HEK293 (cell line): ENCODE measurements at regions not wholly inside any gene's neighbourhood (a gene's known extent, or its start where the extent isn't known, plus 50 kb on each side); places are given as distances from the start of the nearest gene placed in this dataset.

Source experiments
- CTCF ChIA-PET: fragments of 350-600 bp; formaldehyde crosslinking; extraction: SDS; loops from one replicate; lab custom pipeline; 2021; ENCODE audit warnings: antibody characterized with exemption; lab: Yijun Ruan, JAX
- POLR2A ChIA-PET: fragments of 300-600 bp; formaldehyde crosslinking; extraction: SDS; loops from one replicate; lab custom pipeline; 2020; ENCODE audit warnings: antibody characterized with exemption, inconsistent platforms; lab: Yijun Ruan, JAX
- H3K27ac ChIP-seq: fragments of 200-500 bp; sonication (Bioruptor generic); 2 replicates; pipeline ENCODE4 v1.5.1; 2014; ENCODE audit warnings: low read depth, low read length, control low read depth, inconsistent platforms; ENCODE audit errors: extremely low read depth
- H3K36me3 ChIP-seq, 2 experiments: fragments of 200-500 bp in 1 of 2; sonication (Bioruptor generic) in 1 of 2; 1 replicate in 1 of 2; 2 replicates in 1 of 2; pipeline ENCODE4 v1.5.1; 2014 to 2017; ENCODE audit warnings: inconsistent platforms in 2 of 2, low read length in 2 of 2; ENCODE audit not compliant: control insufficient read depth in 2 of 2, insufficient read depth in 1 of 2
- H3K4me1 ChIP-seq: fragments of 200-500 bp; sonication (Bioruptor generic); 2 replicates; pipeline ENCODE4 v1.5.1; 2014; ENCODE audit warnings: mild to moderate bottlenecking, low read length, inconsistent platforms; ENCODE audit not compliant: control insufficient read depth, insufficient read depth
- H3K4me3 ChIP-seq: 2 replicates; pipeline ENCODE4 v1.5.1; 2011; ENCODE audit warnings: low read depth, mild to moderate bottlenecking, control low read depth, low read length, moderate library complexity
- H3K9me3 ChIP-seq: fragments of 200-500 bp; sonication (Bioruptor generic); 2 replicates; pipeline ENCODE4 v1.5.1; 2014; ENCODE audit warnings: low read depth, low read length, inconsistent platforms; ENCODE audit not compliant: control insufficient read depth, insufficient read depth
- AEBP2 ChIP-seq: fragments of 450-650 bp; formaldehyde crosslinking; IDR thresholded peaks from 2 replicates; pipeline ENCODE4 v1.5.1; 2016; ENCODE audit warnings: missing biosample characterization, missing genetic modification characterization, borderline replicate concordance
- GLIS2 ChIP-seq: fragments of 450-650 bp; formaldehyde crosslinking; IDR thresholded peaks from 2 replicates; pipeline ENCODE4 v1.5.1; 2016; ENCODE audit warnings: missing biosample characterization, missing genetic modification characterization
- HIC1 ChIP-seq: fragments of 450-650 bp; formaldehyde crosslinking; IDR thresholded peaks from 2 replicates; pipeline ENCODE4 v1.5.1; 2016; ENCODE audit warnings: missing biosample characterization, missing genetic modification characterization
- HOXC10 ChIP-seq: sonication (generic); formaldehyde crosslinking; IDR thresholded peaks from 2 replicates; pipeline ENCODE4 v1.8.1; 2023; ENCODE audit warnings: mild to moderate bottlenecking, missing genetic modification reagents
- KLF16 ChIP-seq: fragments of 450-650 bp; formaldehyde crosslinking; IDR thresholded peaks from 2 replicates; pipeline ENCODE4 v1.5.1; 2017; ENCODE audit warnings: missing biosample characterization, missing genetic modification characterization
- PRDM4 ChIP-seq: fragments of 450-650 bp; formaldehyde crosslinking; IDR thresholded peaks from 2 replicates; pipeline ENCODE4 v1.5.1; 2017; ENCODE audit warnings: missing biosample characterization, missing genetic modification characterization
- RBAK ChIP-seq: fragments of 450-650 bp; formaldehyde crosslinking; IDR thresholded peaks from 2 replicates; pipeline ENCODE4 v1.5.1; 2016; ENCODE audit warnings: missing biosample characterization, missing genetic modification characterization
- SP3 ChIP-seq: fragments of 450-650 bp; formaldehyde crosslinking; IDR thresholded peaks from 2 replicates; pipeline ENCODE4 v1.5.1; 2016; ENCODE audit warnings: missing biosample characterization, missing genetic modification characterization
- WT1 ChIP-seq: fragments of 450-650 bp; formaldehyde crosslinking; IDR thresholded peaks from 2 replicates; pipeline ENCODE4 v1.5.1; 2016; ENCODE audit warnings: missing biosample characterization, missing genetic modification characterization
- ZNF112 ChIP-seq: fragments of 450-650 bp; formaldehyde crosslinking; IDR thresholded peaks from 2 replicates; pipeline ENCODE4 v1.5.0; 2017; ENCODE audit warnings: missing biosample characterization, missing genetic modification characterization
- ZNF121 ChIP-seq: fragments of 450-650 bp; formaldehyde crosslinking; IDR thresholded peaks from 2 replicates; pipeline ENCODE4 v1.5.1; 2016; ENCODE audit warnings: missing biosample characterization, missing genetic modification characterization
- ZNF133 ChIP-seq: fragments of 450-650 bp; formaldehyde crosslinking; IDR thresholded peaks from 2 replicates; pipeline ENCODE4 v1.5.1; 2016; ENCODE audit warnings: missing biosample characterization, missing genetic modification characterization
- ZNF324 ChIP-seq: fragments of 450-650 bp; formaldehyde crosslinking; IDR thresholded peaks from 2 replicates; pipeline ENCODE4 v1.5.1; 2016; ENCODE audit warnings: missing biosample characterization, missing genetic modification characterization
- ZNF354C ChIP-seq: fragments of 450-650 bp; formaldehyde crosslinking; IDR thresholded peaks from 2 replicates; pipeline ENCODE4 v1.5.1; 2016; ENCODE audit warnings: missing biosample characterization, missing genetic modification characterization, low read depth, borderline replicate concordance
- ZNF391 ChIP-seq: fragments of 450-650 bp; formaldehyde crosslinking; IDR thresholded peaks from 2 replicates; pipeline ENCODE4 v1.5.1; 2016; ENCODE audit warnings: low read depth, missing biosample characterization, missing genetic modification characterization, borderline replicate concordance
- ZNF426 ChIP-seq: fragments of 450-650 bp; formaldehyde crosslinking; IDR thresholded peaks from 2 replicates; pipeline ENCODE4 v1.5.1; 2017; ENCODE audit warnings: missing biosample characterization, missing genetic modification characterization, mild to moderate bottlenecking, inconsistent platforms, moderate library complexity
- ZNF561 ChIP-seq: fragments of 450-650 bp; IDR thresholded peaks from 2 replicates; pipeline ENCODE4 v1.5.1; 2018; ENCODE audit warnings: missing biosample characterization, missing genetic modification characterization, borderline replicate concordance
- ZNF571 ChIP-seq: fragments of 450-650 bp; formaldehyde crosslinking; IDR thresholded peaks from 2 replicates; pipeline ENCODE4 v1.5.0; 2017; ENCODE audit warnings: missing biosample characterization, missing genetic modification characterization
- ZNF654 ChIP-seq: fragments of 450-650 bp; formaldehyde crosslinking; IDR thresholded peaks from 2 replicates; pipeline ENCODE4 v1.5.1; 2016; ENCODE audit warnings: low read depth, missing biosample characterization, missing genetic modification characterization
- ZNF707 ChIP-seq: fragments of 450-650 bp; formaldehyde crosslinking; IDR thresholded peaks from 2 replicates; pipeline ENCODE4 v1.5.1; 2016; ENCODE audit warnings: missing biosample characterization, missing genetic modification characterization
- ZNF830 ChIP-seq: fragments of 450-650 bp; IDR thresholded peaks from 2 replicates; pipeline ENCODE4 v1.5.0; 2018; ENCODE audit warnings: missing biosample characterization, missing genetic modification characterization, low read depth, mild to moderate bottlenecking, moderate library complexity
- ZNF837 ChIP-seq: fragments of 450-650 bp; formaldehyde crosslinking; IDR thresholded peaks from 2 replicates; pipeline ENCODE4 v1.5.1; 2016; ENCODE audit warnings: missing biosample characterization, missing genetic modification characterization
- ZSCAN23 ChIP-seq: fragments of 450-650 bp; formaldehyde crosslinking; IDR thresholded peaks from 2 replicates; pipeline ENCODE4 v1.5.1; 2016; ENCODE audit warnings: missing biosample characterization, missing genetic modification characterization
- ZSCAN4 ChIP-seq: fragments of 450-650 bp; formaldehyde crosslinking; IDR thresholded peaks from 2 replicates; pipeline ENCODE4 v1.5.1; 2017; ENCODE audit warnings: missing biosample characterization, missing genetic modification characterization
- ZSCAN5A ChIP-seq: fragments of 450-650 bp; formaldehyde crosslinking; IDR thresholded peaks from 2 replicates; pipeline ENCODE4 v1.5.1; 2016; ENCODE audit warnings: missing biosample characterization, missing genetic modification characterization

GRCh38 chr2:58557176-58557575 is 316.1 kb upstream of the FANCL start:
- no peak overlapping the region for H3K27ac ChIP-seq

GRCh38 chr2:58553937-58554336 is 312.8 kb upstream of the FANCL start:
- no peak overlapping the region for H3K27ac ChIP-seq
- H3K4me1 ChIP-seq = no peaks in the 10 kb centered on the region
- TF ChIP-seq ZSCAN23 (tag by site-specific recombination) (no peak), ZNF707 (tag by site-specific recombination) (no peak), ZNF830 (tag by site-specific recombination) (no peak), ZNF654 (peak; percentile 22; the same call in 1 of the 2 replicates)
- POLR2A ChIA-PET = no interaction called here
- no peaks in the 10 kb centered on the region for H3K36me3 ChIP-seq
- no peaks in the 10 kb centered on the region for H3K9me3 ChIP-seq
- CTCF ChIA-PET = interaction anchor here (0.7 to 1.3 kb wide), 6 partner anchors 16 to 422 kb away, joined by 3 to 6 read pairs (median 4); no protein-coding TSS in a partner anchor
- H3K4me3 ChIP-seq = no peak overlapping the region

More at GRCh38 chr2:58557176-58557575, 316.1 kb upstream of the FANCL start:
- CTCF ChIA-PET = interaction anchor here (0.6 to 0.7 kb wide), 3 partner anchors 38 to 1143 kb away, joined by 3 to 5 read pairs (median 4); no protein-coding TSS in a partner anchor
- Histone ChIP-seq H3K4me3 (no peak overlapping the region), H3K4me1 (no peaks in the 10 kb centered on the region), H3K9me3 (no peaks in the 10 kb centered on the region)
- POLR2A ChIA-PET = no interaction called here
- no peak for TF ChIP-seq ZNF112 (tag by site-specific recombination)
- no peak for TF ChIP-seq SP3 (tag by site-specific recombination)
- TF ChIP-seq ZNF121 (tag by site-specific recombination) = no peak
- TF ChIP-seq KLF16 (tag by site-specific recombination) = no peak
- TF ChIP-seq WT1 (tag by site-specific recombination) = no peak
- TF ChIP-seq ZNF837 (tag by site-specific recombination) = no peak
- TF ChIP-seq HOXC10 (CRISPR knock-in tag) = no peak
- no peak for TF ChIP-seq ZNF324 (tag by site-specific recombination)
- TF ChIP-seq ZNF571 (tag by site-specific recombination) = no peak
- TF ChIP-seq ZNF133 (tag by site-specific recombination) = no peak
- TF ChIP-seq ZNF426 = no peak
- no peak for TF ChIP-seq GLIS2 (tag by site-specific recombination)
- TF ChIP-seq ZNF391 (tag by site-specific recombination) = no peak
- TF ChIP-seq HIC1 (tag by site-specific recombination) = no peak
- TF ChIP-seq ZNF561 = no peak
- TF ChIP-seq, all 188 proteins: peak for 0
- no peaks in the 10 kb centered on the region for H3K36me3 ChIP-seq

GRCh38 chr2:58553522-58553921 is 312.4 kb upstream of the FANCL start:
- no peaks in the 10 kb centered on the region for H3K9me3 ChIP-seq
- H3K4me3 ChIP-seq = no peak overlapping the region
- no peaks in the 10 kb centered on the region for H3K36me3 ChIP-seq
- CTCF ChIA-PET = interaction anchor here (1.0 to 1.3 kb wide), 5 partner anchors 16 to 422 kb away, joined by 3 to 6 read pairs (median 4); no protein-coding TSS in a partner anchor
- no peaks in the 10 kb centered on the region for H3K4me1 ChIP-seq
- H3K27ac ChIP-seq = no peak overlapping the region
- POLR2A ChIA-PET = no interaction called here
- TF ChIP-seq ZSCAN4 (no peak), AEBP2 (tag by site-specific recombination) (no peak), PRDM4 (tag by site-specific recombination) (no peak), RBAK (no peak), ZSCAN5A (no peak), ZNF354C (tag by site-specific recombination) (no peak)
